HL-60 (cell line): ENCODE measurements at regions not wholly inside any gene's neighbourhood (a gene's known extent, or its start where the extent isn't known, plus 50 kb on each side); places are given as distances from the start of the nearest gene placed in this dataset.

Source experiments
- DNase-seq, 2 experiments: peaks; one replicate each; pipeline ENCODE4 v3.0.0-alpha.2; 2010 to 2020; ENCODE audit warnings: low read depth in 1 of 2, low spot score in 1 of 2
- H3K27ac ChIP-seq: fragments of 250-450 bp; sonication (Bioruptor Pico); replicated peaks from 2 replicates; pipeline ENCODE4 v1.5.1; 2020; ENCODE audit warnings: mild to moderate bottlenecking, moderate library complexity
- H3K27me3 ChIP-seq: fragments of 250-450 bp; sonication (Bioruptor Pico); 2 replicates; pipeline ENCODE4 v1.5.1; 2021; ENCODE audit warnings: mild to moderate bottlenecking, moderate library complexity; ENCODE audit not compliant: insufficient read depth, poor library complexity, severe bottlenecking
- H3K4me3 ChIP-seq: replicated peaks from 2 replicates; pipeline ENCODE4 v1.5.1; 2011; ENCODE audit warnings: mild to moderate bottlenecking, control low read depth, low read length; ENCODE audit not compliant: insufficient read depth
- CTCF ChIP-seq: IDR thresholded peaks from one replicate; pipeline ENCODE4 v1.5.1; 2011; ENCODE audit warnings: low read length, control low read depth, inconsistent platforms; ENCODE audit not compliant: insufficient read depth
- GABPA ChIP-seq: IDR thresholded peaks from 2 replicates; pipeline ENCODE4 v1.6.1; 2012; ENCODE audit warnings: low read depth
- POLR2AphosphoS5 ChIP-seq: IDR thresholded peaks from 2 replicates; pipeline ENCODE4 v1.6.1; 2012; ENCODE audit warnings: low read depth
- SPI1 ChIP-seq: IDR thresholded peaks from 2 replicates; pipeline ENCODE4 v1.6.1; 2012; ENCODE audit warnings: low read depth, mild to moderate bottlenecking, borderline replicate concordance
- TF ChIP-seq, protein P1 (sequence below): IDR thresholded peaks from 2 replicates; pipeline ENCODE4 v1.6.1; 2012; ENCODE audit warnings: low read depth; ENCODE audit not compliant: insufficient replicate concordance

DNA sequence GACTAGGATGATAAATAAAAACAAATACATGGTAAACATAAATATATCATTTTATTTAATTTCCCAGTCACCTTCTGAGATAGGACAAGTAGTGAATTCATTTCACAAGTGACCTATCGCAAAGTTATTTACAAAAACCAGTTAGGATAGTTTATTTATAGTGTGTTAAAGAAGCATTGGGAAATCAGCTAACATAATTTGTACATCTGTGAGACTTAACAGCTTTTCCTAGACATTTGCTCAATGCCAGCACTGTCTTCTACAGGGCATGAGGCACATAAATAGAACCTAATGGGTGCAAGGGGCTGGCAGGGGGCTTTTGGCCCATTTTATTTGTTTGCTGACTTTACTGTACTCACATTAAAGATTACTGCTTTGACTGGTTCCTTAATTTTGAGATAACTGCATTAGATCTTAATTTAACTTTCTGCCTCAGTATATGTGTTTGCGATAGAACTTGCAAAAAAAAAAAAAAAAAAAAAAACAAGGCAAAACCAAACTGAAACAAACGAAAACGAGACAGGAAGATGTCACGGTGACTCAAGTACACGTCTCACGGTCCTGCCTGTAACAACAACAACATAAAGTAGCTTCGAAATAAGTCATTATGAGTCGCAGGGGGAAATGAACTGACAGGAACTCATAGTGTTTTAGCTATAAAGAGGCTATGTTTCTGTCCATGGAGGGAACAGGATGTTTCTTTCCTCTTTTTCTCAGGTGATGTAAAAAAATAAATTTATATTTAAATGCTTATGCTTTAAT lies 133.7 kb upstream of the GMDS start:
- TF ChIP-seq SPI1 (no peak), GABPA (no peak), POLR2AphosphoS5 (no peak), CTCF (no peak)
- TF ChIP-seq, protein P1, sequence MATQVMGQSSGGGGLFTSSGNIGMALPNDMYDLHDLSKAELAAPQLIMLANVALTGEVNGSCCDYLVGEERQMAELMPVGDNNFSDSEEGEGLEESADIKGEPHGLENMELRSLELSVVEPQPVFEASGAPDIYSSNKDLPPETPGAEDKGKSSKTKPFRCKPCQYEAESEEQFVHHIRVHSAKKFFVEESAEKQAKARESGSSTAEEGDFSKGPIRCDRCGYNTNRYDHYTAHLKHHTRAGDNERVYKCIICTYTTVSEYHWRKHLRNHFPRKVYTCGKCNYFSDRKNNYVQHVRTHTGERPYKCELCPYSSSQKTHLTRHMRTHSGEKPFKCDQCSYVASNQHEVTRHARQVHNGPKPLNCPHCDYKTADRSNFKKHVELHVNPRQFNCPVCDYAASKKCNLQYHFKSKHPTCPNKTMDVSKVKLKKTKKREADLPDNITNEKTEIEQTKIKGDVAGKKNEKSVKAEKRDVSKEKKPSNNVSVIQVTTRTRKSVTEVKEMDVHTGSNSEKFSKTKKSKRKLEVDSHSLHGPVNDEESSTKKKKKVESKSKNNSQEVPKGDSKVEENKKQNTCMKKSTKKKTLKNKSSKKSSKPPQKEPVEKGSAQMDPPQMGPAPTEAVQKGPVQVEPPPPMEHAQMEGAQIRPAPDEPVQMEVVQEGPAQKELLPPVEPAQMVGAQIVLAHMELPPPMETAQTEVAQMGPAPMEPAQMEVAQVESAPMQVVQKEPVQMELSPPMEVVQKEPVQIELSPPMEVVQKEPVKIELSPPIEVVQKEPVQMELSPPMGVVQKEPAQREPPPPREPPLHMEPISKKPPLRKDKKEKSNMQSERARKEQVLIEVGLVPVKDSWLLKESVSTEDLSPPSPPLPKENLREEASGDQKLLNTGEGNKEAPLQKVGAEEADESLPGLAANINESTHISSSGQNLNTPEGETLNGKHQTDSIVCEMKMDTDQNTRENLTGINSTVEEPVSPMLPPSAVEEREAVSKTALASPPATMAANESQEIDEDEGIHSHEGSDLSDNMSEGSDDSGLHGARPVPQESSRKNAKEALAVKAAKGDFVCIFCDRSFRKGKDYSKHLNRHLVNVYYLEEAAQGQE, result no peak
- no peak overlapping the region for H3K4me3 ChIP-seq
- no peaks in the 10 kb centered on the region for H3K27me3 ChIP-seq
- no peak overlapping the region for H3K27ac ChIP-seq
- DNase-seq, result no peak

DNA sequence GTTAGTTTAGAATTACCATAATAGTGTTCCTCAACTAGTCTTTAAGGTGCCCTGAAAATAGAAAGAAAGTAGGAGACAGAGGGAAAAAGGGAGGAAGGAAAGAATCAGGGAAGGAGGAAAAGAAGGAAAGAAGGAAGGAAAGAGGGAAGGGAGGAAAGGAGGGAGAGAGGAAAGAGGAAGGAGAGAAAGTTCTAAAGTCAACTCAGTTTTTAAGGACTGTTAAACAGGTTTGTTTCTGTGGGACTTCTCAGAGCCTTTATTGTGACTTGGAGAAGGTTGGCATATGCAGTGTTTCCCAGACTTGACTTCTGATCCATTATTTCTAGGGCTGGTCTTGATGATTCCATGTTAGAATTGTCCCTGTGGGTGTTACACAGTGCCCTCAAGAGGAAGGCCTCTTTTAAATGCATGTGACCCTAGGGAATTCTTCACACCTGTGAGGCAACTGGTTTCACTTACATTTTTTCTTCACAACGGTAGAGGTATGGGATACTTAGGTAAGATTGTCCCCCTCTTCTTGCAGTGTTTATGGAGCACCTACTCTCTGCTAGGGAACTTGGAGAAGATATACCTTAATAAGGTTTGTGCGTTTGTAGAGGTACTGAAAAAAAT lies 132.7 kb upstream of the GMDS start:
- no peak for DNase-seq
- TF ChIP-seq, protein P1, result no peak
- no peak for TF ChIP-seq CTCF
- H3K27me3 ChIP-seq, result no peaks in the 10 kb centered on the region
- H3K27ac ChIP-seq, result no peak overlapping the region
- no peak overlapping the region for H3K4me3 ChIP-seq

GRCh38 chr6:2376429-2377355 lies 131.3 kb upstream of the GMDS start:
- no peak for DNase-seq
- TF ChIP-seq SPI1, result no peak
- TF ChIP-seq, protein P1, result no peak
- TF ChIP-seq POLR2AphosphoS5, result no peak
- no peak for TF ChIP-seq GABPA
- TF ChIP-seq CTCF, result no peak
- no peak overlapping the region for H3K4me3 ChIP-seq
- H3K27ac ChIP-seq, result no peak overlapping the region
- H3K27me3 ChIP-seq, result no peaks in the 10 kb centered on the region
